Fibroblast of the conjunctiva (primary cell): ENCODE measurements at regions not wholly inside any gene's neighbourhood (a gene's known extent, or its start where the extent isn't known, plus 50 kb on each side); places are given as distances from the start of the nearest gene placed in this dataset.

Experiments used
- DNase-seq: peaks from one replicate; pipeline ENCODE4 v3.0.0-alpha.2; 2010; ENCODE audit warnings: low read depth

- DNase-seq = no peak
These were observed 107.5 kb downstream of the CYSLTR2 start for GRCh38 chr13:48761256-48761655.

GRCh38 chr13:48769107-48769704, 115.5 kb downstream of the CYSLTR2 start:
- DNase-seq = peak; percentile 92

DNA sequence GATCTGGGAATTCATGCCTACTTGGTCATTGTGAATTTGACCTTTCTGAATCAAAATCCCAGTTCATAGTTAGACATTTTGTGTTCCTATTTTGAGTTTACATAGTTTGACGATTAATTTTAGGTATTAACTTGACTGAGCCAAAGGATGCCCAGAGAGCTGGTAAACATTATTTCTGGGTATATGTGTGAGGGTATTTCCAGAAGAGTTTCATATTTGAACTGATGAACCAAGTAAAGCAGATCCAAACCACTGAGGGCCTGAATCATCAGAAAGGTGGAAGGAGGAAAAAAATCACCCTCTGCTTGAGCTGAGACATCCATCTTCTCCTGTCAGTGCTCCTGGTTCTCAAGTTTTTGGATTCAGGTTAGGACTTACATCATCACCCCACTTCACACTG, 116.6 kb downstream of the CYSLTR2 start:
- DNase-seq = no peak

- no peak for DNase-seq
These were observed 119.2 kb downstream of the CYSLTR2 start for GRCh38 chr13:48772908-48773307.

DNA sequence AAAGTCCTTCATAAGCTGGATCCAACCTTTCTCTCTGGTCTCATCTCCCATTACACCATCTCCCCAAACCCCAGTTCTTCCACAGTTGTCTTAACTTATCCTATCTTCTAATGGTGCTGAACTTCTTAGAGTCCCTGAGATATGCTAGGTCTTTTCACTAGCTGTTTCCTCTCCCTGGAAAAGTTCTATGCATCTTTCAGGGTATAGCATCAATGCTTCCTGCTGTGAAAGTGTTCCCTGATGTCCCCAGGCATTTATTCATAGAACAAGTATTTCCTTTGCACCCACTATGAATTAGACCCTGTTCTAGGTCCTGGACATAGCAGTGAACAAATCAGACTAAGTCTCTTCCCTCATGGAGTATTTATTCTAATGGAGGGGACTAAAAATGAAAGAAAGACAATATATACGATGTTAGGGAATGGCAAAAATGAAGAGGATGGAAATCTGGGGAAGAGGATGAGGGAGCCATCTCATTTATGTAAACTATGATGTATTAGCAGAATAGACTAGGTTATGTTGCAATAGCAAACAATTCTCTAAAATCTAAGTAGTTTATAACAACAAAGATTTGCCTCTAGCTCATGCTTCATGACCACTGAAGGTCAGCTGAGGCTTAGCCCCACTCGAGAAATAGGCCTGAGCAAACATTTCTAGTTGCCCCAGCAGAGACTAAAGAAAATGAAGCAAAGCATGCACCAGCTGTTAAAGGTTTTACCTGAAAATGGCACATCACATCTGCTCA, 120.0 kb downstream of the CYSLTR2 start:
- no peak for DNase-seq

DNA sequence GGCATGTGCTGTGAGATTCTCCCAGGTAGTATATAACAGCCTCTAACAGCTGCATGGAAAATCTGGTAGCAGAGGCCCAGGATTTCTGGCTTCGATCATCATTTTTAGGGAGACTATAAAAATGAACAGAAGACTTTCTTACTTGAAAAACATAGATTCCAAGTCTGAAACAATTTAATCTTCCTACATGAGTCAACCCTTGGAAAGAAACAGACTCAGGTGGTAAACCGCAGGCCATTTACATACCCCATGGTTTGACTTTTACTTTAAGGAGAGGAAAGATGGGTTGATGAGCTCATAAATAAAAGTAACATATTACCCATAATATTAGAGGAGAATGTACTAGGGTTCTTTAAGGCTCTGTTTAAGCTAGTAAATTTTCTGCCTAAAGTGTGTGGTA, 121.6 kb downstream of the CYSLTR2 start:
- DNase-seq = no peak

- DNase-seq = peak; percentile 52
These were observed 122.1 kb downstream of the CYSLTR2 start for GRCh38 chr13:48775804-48776203.

GRCh38 chr13:48776401-48776800, 122.7 kb downstream of the CYSLTR2 start:
- no peak for DNase-seq

GRCh38 chr13:48778610-48779009, 124.9 kb downstream of the CYSLTR2 start:
- DNase-seq = no peak

DNA sequence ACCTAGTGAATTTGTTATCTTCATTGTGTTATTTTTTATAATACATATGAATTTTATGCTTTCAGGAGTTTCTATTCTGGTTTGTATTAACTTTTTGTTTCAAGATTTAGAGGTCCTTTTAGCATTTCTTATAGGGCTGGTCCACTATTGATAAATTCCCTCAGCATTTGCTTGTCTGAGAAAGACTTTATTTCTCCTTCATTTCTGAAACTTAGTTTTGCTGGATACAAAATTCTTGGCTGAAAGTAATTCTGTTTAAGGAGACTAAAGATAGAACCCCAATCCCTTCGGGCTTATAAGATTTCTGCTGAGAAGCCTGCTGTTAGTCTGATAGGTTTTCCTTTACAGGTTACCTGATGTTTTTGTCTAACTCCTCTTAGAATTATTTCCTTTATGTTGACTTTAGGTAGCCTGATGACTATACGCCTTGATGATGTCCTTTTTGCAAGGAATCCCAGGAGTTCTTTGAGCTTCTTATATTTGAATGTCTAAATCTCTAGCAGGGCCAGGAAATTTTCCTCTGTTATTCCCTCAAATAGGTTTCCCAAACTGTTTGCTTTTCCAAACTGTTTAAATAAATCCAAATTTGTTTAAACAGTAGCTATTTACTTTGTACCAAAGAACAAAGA, 127.1 kb downstream of the CYSLTR2 start:
- DNase-seq = no peak

- no peak for DNase-seq
These were observed 128.7 kb downstream of the CYSLTR2 start for GRCh38 chr13:48782429-48782840.

DNA sequence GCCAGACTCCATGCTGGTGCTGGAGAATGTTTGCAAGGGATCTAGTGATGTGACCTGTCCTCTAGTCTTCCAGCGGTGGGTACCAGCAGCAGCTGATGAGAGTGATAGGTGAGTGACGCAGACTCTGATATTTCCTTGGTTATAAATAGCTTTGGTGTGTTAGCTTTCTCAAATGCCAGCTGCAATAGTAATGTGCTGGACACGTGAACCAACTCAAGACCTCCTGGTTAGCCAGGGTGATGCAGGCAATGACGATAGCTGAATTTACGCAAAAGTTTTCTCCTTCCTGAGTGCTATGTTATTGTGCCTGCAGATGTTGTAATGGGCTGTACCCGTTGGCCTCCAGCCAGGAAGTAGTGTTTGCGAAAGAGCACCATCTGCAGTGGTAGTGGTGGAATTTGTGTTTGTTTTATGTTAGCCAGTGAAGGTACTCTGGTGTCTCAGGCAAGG, 129.5 kb downstream of the CYSLTR2 start:
- DNase-seq = peak; percentile 97

DNA sequence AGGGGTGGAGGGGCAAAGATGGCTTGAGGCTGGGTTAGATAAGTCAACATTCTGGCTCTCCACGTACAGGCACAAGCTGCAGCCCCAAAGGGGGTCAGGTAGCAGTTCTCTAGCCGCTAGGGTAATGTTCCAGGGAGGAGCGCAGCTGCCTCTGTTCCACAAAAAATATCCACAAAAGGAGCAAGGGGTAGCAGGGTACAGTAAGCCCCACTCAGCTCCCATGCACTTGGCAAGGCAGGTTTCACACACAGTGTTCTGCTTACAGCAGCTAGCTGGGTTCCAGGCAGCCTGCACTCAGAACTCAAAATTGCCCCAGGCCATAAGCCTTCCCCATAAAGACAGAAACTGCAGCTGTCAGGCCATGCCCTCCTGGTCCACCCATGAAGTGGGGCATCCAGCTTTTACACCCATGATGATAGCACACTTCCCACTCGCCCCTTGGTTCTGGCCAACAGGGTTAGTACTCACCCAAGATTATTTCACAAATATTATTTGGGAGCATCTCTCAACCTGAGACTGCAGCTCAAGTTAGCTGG, 130.0 kb downstream of the CYSLTR2 start:
- DNase-seq = no peak

GRCh38 chr13:48784916-48785548, 131.3 kb downstream of the CYSLTR2 start:
- no peak for DNase-seq

DNA sequence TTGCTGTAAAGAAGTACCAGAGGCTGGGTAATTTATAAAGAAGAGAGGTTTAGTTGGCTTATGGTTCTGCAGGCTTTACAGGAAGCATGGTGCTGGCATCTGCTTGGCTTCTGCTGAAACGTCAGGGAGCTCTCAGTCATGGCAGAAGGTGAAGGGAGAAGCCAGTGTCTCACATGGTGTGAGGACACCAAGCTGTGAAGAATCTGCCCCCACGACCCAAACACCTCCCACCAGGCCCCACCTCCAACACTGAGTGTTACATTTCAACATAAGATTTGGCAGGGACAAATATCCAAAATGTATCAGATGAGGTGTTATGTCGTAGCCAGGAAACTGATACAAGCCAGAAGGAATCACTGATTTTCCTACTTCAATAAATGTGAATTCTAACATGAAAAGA, 136.5 kb downstream of the CYSLTR2 start:
- no peak for DNase-seq

- DNase-seq = no peak
These were observed 137.2 kb downstream of the CYSLTR2 start for GRCh38 chr13:48790966-48791365.

- DNase-seq = no peak
These were observed 143.4 kb downstream of the CYSLTR2 start for GRCh38 chr13:48797127-48797526.

GRCh38 chr13:48797761-48798160, 144.0 kb downstream of the CYSLTR2 start:
- no peak for DNase-seq

DNA sequence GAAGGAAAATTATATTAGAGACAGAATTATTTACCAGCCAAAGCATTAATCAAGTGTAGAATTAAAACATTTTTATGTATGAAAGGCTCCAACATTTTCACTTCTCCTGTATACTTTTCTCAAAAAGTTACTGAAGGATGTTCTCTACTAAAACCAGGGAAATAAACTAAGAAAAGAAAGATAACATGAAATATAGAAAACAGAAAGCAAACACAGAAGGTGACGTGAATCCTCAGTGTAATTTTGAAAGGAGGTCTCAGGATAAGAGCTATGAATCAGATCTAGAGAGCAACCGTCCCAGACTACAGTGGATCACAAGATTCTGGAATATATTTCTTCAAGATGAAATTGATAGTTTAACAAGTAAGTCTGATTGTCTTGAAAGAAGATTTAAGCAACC, 144.5 kb downstream of the CYSLTR2 start:
- no peak for DNase-seq

DNA sequence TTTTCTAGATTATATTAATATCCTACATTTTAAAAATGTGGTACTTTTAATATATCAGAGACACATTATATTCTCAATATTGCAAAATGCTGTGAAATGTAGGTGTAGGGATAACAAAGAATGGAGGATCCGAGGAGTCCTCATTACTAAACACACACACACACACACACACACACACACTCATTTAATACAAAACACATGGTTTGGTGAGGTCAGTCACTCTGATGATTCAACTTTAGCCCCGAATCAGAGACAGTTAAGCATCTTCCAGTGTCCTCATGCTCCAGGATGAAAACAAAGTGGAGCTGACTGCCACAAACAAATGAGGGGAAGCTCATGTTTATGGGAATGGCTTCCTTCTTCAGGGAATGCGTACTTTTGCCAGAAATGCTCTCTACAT, 147.5 kb downstream of the CYSLTR2 start:
- peak; percentile 76 for DNase-seq

GRCh38 chr13:48804821-48805601, 151.3 kb downstream of the CYSLTR2 start:
- no peak for DNase-seq

GRCh38 chr13:48806522-48806921, 152.8 kb downstream of the CYSLTR2 start:
- no peak for DNase-seq
